Endothelial cell of hepatic sinusoid (primary cell): ENCODE measurements at regions not wholly inside any gene's neighbourhood (a gene's known extent, or its start where the extent isn't known, plus 50 kb on each side); places are given as distances from the start of the nearest gene placed in this dataset.

ENCODE experiments used
- in situ Hi-C: cut with HindIII; loops from 2 replicates; pipeline ENCODE4 v1.10.0; 2017; ENCODE audit warnings: low sequenced_read_pairs

GRCh38 chr7:46208635-46209525, 287.8 kb upstream of the IGFBP3 start:
- in situ Hi-C loops: no loop called here

- in situ Hi-C loops: no loop called here
These were observed 287.0 kb upstream of the IGFBP3 start for GRCh38 chr7:46207931-46208634.

GRCh38 chr7:46206476-46207060, 285.5 kb upstream of the IGFBP3 start:
- in situ Hi-C loops: no loop called here

GRCh38 chr7:46205478-46205877, 284.4 kb upstream of the IGFBP3 start:
- in situ Hi-C loops: no loop called here

GRCh38 chr7:46203926-46204325, 282.9 kb upstream of the IGFBP3 start:
- in situ Hi-C loops: no loop called here

- in situ Hi-C loops: no loop called here
These were observed 281.3 kb upstream of the IGFBP3 start for GRCh38 chr7:46202379-46202778.

- in situ Hi-C loops: no loop called here
These were observed 280.9 kb upstream of the IGFBP3 start for GRCh38 chr7:46201961-46202360.

- in situ Hi-C loops: no loop called here
These were observed 277.6 kb upstream of the IGFBP3 start for GRCh38 chr7:46198701-46199100.

- in situ Hi-C loops: no loop called here
These were observed 276.9 kb upstream of the IGFBP3 start for GRCh38 chr7:46197785-46198540.

GRCh38 chr7:46195934-46196333, 274.9 kb upstream of the IGFBP3 start:
- in situ Hi-C loops: no loop called here

GRCh38 chr7:46192271-46192670, 271.2 kb upstream of the IGFBP3 start:
- in situ Hi-C loops: no loop called here

- in situ Hi-C loops: no loop called here
These were observed 270.7 kb upstream of the IGFBP3 start for GRCh38 chr7:46191776-46192175.

GRCh38 chr7:46191296-46191695, 270.2 kb upstream of the IGFBP3 start:
- in situ Hi-C loops: no loop called here

GRCh38 chr7:46189255-46189790, 268.3 kb upstream of the IGFBP3 start:
- in situ Hi-C loops: no loop called here

- in situ Hi-C loops: no loop called here
These were observed 265.1 kb upstream of the IGFBP3 start for GRCh38 chr7:46186131-46186530.

GRCh38 chr7:46179061-46179610, 258.1 kb upstream of the IGFBP3 start:
- in situ Hi-C loops: no loop called here

GRCh38 chr7:46178661-46179060, 257.6 kb upstream of the IGFBP3 start:
- in situ Hi-C loops: no loop called here

GRCh38 chr7:46177821-46178220, 256.7 kb upstream of the IGFBP3 start:
- in situ Hi-C loops: no loop called here

GRCh38 chr7:46175221-46175620, 254.1 kb upstream of the IGFBP3 start:
- in situ Hi-C loops: no loop called here

GRCh38 chr7:46174196-46174580, 253.1 kb upstream of the IGFBP3 start:
- in situ Hi-C loops: no loop called here
